Panc1 (cell line): ENCODE measurements at regions not wholly inside any gene's neighbourhood (a gene's known extent, or its start where the extent isn't known, plus 50 kb on each side); places are given as distances from the start of the nearest gene placed in this dataset.

Source experiments
- ATAC-seq: fragments of 200-7000 bp; cut with Tn5 transposase; 2 replicates; pipeline ENCODE4 v1.9.1; 2020; ENCODE audit warnings: mild to moderate bottlenecking, moderate library complexity
- BruUV-seq: library from RNA; stranded (reverse); fragments of 400-500 nt; replicated peaks from 2 replicates; lab custom pipeline; 2021; lab: Mats Ljungman, UMichigan
- CTCF ChIA-PET: fragments of 300-600 bp; sonication (Branson Sonifier 250); formaldehyde crosslinking; loops from one replicate; lab custom pipeline; 2022; ENCODE audit warnings: antibody characterized with exemption; lab: Charles Lee
- POLR2A ChIA-PET: fragments of 300-600 bp; sonication (Branson Sonifier 250); formaldehyde crosslinking; loops from one replicate; lab custom pipeline; 2022; ENCODE audit warnings: antibody characterized with exemption; lab: Charles Lee
- DNase-seq: peaks from one replicate; pipeline ENCODE4 v3.0.0-alpha.2; 2010; ENCODE audit warnings: low read depth, low spot score
- H3K27ac ChIP-seq: 2 replicates; pipeline ENCODE4 v1.5.1; 2011; ENCODE audit warnings: mild to moderate bottlenecking, low read length, inconsistent platforms
- H3K27me3 ChIP-seq: fragments of 200-500 bp; sonication (Bioruptor generic); 2 replicates; pipeline ENCODE4 v1.6.0; 2014; ENCODE audit warnings: low read length, inconsistent platforms; ENCODE audit not compliant: control insufficient read depth, insufficient read depth
- H3K36me3 ChIP-seq: fragments of 200-500 bp; sonication (Bioruptor generic); 2 replicates; pipeline ENCODE4 v1.5.1; 2014; ENCODE audit warnings: inconsistent platforms, mild to moderate bottlenecking, low read length, moderate library complexity; ENCODE audit not compliant: control insufficient read depth, insufficient read depth
- H3K4me1 ChIP-seq: 2 replicates; pipeline ENCODE4 v1.5.1; 2011; ENCODE audit warnings: inconsistent platforms, mild to moderate bottlenecking, low read length, moderate library complexity; ENCODE audit not compliant: control insufficient read depth, insufficient read depth
- H3K4me3 ChIP-seq, 2 experiments: 2 replicates each; pipeline ENCODE4 v1.5.1; 2011 to 2012; ENCODE audit warnings: low read depth in 2 of 2, low read length in 2 of 2, mild to moderate bottlenecking in 2 of 2, inconsistent platforms in 1 of 2, moderate library complexity in 1 of 2
- H3K9me3 ChIP-seq: fragments of 200-500 bp; sonication (Bioruptor generic); 2 replicates; pipeline ENCODE4 v1.5.1; 2014; ENCODE audit warnings: low read depth, mild to moderate bottlenecking, inconsistent platforms, low read length, moderate library complexity; ENCODE audit not compliant: control insufficient read depth, insufficient read depth
- CTCF ChIP-seq: fragments of 450-650 bp; IDR thresholded peaks from 2 replicates; pipeline ENCODE4 v1.5.1; 2017; ENCODE audit warnings: mild to moderate bottlenecking
- POLR2AphosphoS5 ChIP-seq: IDR thresholded peaks from 2 replicates; pipeline ENCODE4 v1.6.1; 2012; ENCODE audit warnings: mild to moderate bottlenecking, low read depth, low read length, moderate library complexity
- REST ChIP-seq, 2 experiments: IDR thresholded peaks; 2 replicates each; pipeline ENCODE4 v1.6.1; 2011 to 2012; ENCODE audit warnings: low read depth in 2 of 2, control low read depth in 1 of 2, low read length in 1 of 2, mild to moderate bottlenecking in 1 of 2, moderate library complexity in 1 of 2; ENCODE audit not compliant: insufficient read depth in 1 of 2
- SIN3A ChIP-seq: IDR thresholded peaks from 2 replicates; pipeline ENCODE4 v1.6.1; 2012; ENCODE audit warnings: low read depth, mild to moderate bottlenecking, low read length, moderate library complexity, borderline replicate concordance; ENCODE audit not compliant: insufficient read depth
- TCF7L2 ChIP-seq: IDR thresholded peaks from 2 replicates; pipeline ENCODE4 v1.6.1; 2011; ENCODE audit warnings: mild to moderate bottlenecking, low read depth, low read length, inconsistent platforms
- in situ Hi-C: cut with HindIII; loops from 2 replicates; pipeline ENCODE4 v1.10.0; 2016; ENCODE audit warnings: low sequenced_read_pairs, low pct_unique_long_range_greater_than_20kb
- intact Hi-C: fragments of 100-400 bp; cut with micrococcal nuclease; formaldehyde crosslinking; loops from one replicate; pipeline ENCODE4 v1.10.0; 2022; ENCODE audit not compliant: unreplicated experiment

- ChIA-PET POLR2A (no interaction called here), CTCF (no interaction called here)
- no peak for ATAC-seq
- no peak for DNase-seq
- H3K36me3 ChIP-seq = no peaks in the 10 kb centered on the region
- TF ChIP-seq REST (IDR thresholded peaks at IDR 0.05; ENCODE audit: insufficient read depth in 1 of 2, low read depth in 2 of 2, low read length in 1 of 2) (no peak), TCF7L2 (no peak), POLR2AphosphoS5 (no peak), SIN3A (no peak), CTCF (no peak)
- intact Hi-C loops (no loop called here), in situ Hi-C loops (no loop called here)
- H3K9me3 ChIP-seq = no peaks in the 10 kb centered on the region
- no TSS peak for BruUV-seq
- peaks cover 5% of the 10 kb centered on the region; the same call in 1 of the 2 replicates for H3K27me3 ChIP-seq
- H3K27ac ChIP-seq = no peak overlapping the region
- no peaks in the 10 kb centered on the region for H3K4me1 ChIP-seq
- no peak overlapping the region for H3K4me3 ChIP-seq
These were observed 187.3 kb upstream of the FOXA2 start for GRCh38 chr20:22771706-22772105.

- H3K4me3 ChIP-seq = no peak overlapping the region
- no TSS peak for BruUV-seq
- ChIA-PET CTCF (no interaction called here), POLR2A (no interaction called here)
- in situ Hi-C loops (no loop called here), intact Hi-C loops (no loop called here)
- no peaks in the 10 kb centered on the region for H3K36me3 ChIP-seq
- no peaks in the 10 kb centered on the region for H3K9me3 ChIP-seq
- no peak for TF ChIP-seq CTCF
- no peak for TF ChIP-seq TCF7L2
- no peak for TF ChIP-seq POLR2AphosphoS5
- TF ChIP-seq SIN3A = no peak
- TF ChIP-seq REST (IDR thresholded peaks at IDR 0.05; ENCODE audit: insufficient read depth in 1 of 2, low read depth in 2 of 2, low read length in 1 of 2) = no peak
- no peak for DNase-seq
- no peaks in the 10 kb centered on the region for H3K4me1 ChIP-seq
- ATAC-seq = no peak
- peaks cover 5% of the 10 kb centered on the region; the same call in 1 of the 2 replicates for H3K27me3 ChIP-seq
- no peak overlapping the region for H3K27ac ChIP-seq
These were observed 189.0 kb upstream of the FOXA2 start for GRCh38 chr20:22773344-22773743.
